HG02884 (cell line): ENCODE measurements at regions not wholly inside any gene's neighbourhood (a gene's known extent, or its start where the extent isn't known, plus 50 kb on each side); places are given as distances from the start of the nearest gene placed in this dataset.

Experiments
- ATAC-seq: cut with Tn5 transposase; IDR thresholded peaks from one replicate; pipeline ENCODE4 v1.9.1; 2021; ENCODE audit warnings: mild to moderate bottlenecking, moderate library complexity; ENCODE audit not compliant: unreplicated experiment

DNA sequence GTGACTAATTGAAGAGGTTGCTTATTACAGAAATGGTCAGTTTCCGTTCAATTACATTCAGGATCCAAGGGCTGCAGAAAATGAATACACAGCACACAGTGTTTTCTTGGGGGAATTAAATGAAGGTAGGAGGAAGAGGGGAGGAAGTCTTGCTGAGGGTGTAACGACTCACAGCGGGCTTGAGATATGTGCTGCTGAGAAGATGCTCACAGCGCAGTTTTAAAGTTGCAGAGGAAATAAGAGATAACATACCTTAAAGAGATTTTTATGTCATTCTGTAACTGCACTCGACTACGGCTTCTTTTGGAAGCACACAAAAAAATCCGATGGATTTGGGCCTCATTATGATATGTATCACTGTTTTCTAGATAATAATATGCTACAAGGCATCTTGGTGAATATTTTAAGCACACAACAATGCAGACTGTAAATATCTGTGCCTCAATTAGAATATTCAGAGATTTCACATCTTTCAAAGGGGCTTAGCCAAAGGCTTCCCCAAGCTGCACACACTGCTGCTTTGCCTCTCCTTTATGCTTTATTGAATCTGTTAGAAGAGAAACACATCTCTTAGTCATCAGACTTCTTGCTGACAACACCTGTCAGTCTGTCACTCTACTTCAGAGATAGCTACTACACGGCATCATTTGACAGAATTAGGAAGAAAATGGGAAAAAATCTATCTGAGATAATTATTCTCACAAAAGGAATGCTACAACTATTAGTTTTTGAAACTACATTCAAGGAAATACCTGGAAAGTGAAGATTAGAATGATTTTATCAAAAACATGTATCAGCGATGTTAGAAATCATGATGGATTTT lies 773.2 kb downstream of the OTOL1 start:
- ATAC-seq = no peak

DNA sequence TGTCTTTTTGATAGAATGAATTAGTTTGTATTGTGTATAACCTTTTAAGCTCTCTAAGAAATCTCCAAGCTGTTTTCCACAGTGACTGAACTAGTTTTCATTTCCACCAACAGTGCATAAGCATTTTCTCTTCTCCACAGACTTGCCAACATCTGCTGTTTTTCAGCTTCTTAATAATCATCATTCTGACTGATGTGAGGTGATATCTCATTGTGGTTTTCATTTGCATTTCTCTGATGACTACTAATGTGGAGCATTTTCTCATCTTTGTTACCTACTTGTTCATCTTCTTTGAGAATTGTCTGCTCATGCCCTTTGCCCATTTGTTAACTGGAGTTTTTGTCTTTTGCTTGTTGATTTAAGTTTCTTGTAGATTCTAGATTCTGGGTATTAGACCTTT lies 777.5 kb downstream of the OTOL1 start:
- no peak for ATAC-seq

DNA sequence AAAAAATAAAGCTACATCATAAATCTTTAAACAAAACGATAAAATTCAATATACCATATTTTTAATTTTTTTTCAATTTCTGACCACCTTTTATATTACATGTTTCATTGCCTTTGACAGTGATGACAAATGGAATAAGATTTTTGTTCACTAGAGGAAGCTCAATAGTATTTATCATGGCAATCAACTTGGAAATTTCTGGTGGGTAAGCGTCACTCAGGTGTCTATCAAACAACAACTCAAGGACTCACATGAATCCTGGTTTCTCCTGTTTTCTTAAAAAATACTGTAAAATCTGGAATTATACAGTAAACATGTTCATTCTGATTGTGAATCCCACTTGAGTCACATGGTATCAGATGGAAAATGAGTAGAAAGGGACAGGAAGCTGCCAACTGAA lies 782.2 kb downstream of the OTOL1 start:
- no peak for ATAC-seq

DNA sequence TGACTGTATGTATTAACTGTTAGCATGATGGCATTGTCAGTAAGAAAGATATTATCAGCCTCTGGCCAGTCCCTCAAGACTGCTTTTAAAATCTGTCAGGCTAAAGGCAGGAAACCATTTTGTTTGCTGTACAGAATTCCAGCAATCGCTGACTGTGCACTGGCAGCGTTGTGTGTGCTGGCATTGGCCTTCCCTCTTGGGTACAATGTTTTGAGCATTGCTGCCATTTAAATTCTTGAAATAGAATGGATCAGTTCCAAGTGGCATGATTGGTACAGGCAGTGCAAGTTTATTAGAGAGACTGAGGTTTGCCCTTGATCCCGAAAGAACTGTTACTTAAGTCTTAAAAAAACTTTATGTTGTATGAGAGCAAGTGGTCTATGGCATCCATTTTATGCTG lies 788.7 kb downstream of the OTOL1 start:
- no peak for ATAC-seq

DNA sequence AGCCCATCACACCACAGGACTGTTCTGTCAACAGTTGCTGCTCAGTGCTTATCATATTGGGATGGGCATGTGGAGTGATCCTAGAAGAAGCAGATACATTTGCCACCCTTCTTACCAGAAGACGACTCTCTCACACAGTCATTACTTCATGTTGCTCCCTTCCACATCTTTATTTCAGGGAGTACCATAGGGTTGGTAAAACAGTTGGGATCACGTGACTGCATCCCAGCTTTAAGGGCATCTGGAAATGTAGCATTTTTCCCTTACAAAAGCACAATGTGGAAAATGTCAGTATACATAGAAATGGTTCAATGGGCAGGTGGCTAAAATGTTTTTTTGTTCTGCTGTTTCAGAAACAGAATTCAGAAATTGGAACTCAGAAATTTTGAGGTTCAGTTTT lies 791.0 kb downstream of the OTOL1 start:
- no peak for ATAC-seq

DNA sequence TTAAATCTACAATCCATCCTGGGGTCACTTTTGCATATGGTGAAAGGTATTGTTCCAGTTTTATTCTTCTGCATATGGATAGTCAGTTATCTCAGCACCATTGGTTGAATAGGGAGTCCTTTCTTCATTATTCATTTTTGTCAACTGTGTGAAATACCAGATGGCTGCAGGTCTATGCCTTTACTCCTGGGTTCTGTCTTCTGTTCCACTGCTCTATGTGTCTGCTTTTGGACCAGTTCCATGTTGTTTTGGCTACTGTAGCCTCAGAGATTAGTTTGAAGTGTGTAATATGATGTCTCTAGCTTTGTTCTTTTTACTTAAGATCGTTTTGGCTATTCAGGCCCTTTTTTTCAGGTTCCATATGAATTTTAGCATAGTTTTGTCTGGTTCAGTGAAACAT lies 795.8 kb downstream of the OTOL1 start:
- no peak for ATAC-seq

DNA sequence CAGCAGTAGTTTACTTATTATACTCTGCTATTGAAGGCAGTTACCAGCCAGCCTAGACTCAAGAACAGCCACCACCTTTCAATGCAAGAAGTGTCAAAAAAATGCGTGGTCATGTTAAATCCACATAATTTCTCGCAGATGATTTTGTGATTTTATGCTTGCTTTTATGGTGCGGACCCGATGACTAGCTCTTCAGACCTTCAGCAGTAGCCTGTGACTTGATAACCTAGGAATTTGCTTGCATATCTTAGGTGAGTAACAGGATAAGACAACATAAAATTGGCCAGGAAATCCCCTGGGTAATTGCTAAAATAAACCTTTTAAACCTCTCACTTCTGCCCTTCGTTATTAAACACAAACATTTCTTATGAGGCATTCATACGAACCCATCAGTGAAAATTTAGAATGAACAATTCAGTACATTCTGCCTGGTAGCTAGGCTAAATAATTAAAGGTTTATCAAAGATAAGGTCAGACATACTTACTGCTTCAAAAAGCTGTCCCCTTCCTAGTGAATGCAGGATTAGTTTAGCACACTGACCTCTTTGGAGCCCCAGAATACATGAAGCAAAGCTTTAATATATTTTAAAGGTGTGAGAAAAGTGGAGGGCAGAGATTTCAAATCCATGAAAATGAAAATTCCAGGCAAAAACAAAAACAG lies 798.8 kb downstream of the OTOL1 start:
- ATAC-seq = no peak

DNA sequence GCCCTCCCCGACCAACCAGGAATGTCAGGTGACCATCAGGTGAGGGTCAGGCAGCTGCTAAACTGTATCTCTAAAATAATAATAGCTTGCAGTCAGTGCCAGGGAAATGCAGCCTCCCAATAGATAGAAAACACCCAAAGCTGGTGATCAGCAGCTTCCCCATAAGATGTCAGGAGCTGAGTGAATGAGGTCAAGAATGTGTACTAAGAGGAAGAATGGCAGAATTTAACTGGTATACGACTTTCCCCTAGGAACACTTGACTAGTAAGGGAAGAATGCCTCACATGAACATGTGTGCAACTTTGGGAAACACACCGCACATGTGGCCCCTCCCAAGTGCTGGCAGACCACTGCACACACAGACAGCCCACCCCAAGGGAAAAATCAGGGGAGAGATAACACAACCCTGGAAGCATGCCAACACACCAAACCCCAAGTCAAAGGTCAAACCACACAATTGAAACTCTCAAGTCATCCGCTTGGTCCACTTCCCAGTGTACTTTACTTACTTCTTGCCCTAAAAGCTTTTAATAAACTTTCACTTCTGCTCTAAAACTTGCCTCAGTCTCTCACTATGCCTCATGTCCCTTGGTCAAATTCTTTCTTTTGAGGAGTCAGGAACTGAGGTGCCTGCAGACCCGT lies 806.5 kb downstream of the OTOL1 start:
- no peak for ATAC-seq

DNA sequence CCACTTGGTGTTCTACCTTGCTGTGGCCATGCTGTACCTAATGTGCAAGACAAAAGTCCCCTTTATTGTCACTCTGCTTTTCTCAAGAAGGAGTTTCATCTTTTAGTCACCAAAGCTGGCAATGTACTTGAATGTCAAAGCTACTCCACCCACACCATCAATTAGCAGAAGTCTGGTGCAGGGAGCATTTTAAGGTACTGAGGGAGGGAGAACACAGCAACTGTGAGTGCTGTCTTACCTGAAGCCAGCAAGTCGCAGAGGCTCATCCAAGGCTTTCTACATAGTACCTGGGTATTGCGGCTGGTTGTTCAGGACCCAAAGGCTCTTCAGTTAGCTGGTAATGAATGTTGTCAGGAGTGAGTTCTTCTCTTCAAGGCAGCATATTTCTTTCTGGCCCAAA lies 820.4 kb downstream of the OTOL1 start:
- ATAC-seq = no peak

DNA sequence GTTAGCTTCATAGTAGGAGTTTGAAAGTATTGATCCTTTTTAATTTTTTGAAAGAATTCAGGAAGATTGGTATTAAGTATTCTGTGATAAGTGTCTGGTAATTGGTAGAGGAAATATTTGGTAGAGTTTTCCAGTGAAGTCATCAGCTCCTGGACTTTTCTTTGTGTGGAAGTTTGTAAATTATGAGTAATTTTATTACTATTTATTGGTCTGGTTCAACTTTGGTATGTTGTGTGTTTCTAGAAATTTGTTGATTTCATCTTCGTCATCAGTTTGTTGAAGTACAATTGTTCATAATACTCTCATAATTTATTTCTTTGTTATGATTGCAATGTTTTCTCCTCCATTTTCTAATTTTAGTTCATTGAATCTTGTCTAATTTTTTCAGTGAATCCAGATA lies 832.0 kb downstream of the OTOL1 start:
- ATAC-seq = no peak

DNA sequence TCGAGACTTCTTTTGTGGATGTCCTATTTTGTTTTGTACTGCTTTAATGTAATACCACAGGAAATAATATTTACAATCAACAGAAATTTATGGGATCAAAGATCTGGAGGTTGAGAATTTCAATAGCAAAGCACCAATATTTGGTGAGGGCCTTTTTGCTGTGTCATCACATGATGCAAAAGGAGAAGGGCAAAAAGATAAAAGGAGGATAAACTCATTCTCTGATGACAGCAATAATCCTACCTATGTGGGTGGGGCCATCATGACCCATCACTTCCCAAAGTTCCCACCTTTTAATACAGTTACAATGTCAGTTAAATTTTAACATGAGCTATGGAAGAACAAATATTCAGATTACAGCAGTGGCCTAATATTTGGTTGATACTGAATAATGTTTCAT lies 832.9 kb downstream of the OTOL1 start:
- no peak for ATAC-seq

DNA sequence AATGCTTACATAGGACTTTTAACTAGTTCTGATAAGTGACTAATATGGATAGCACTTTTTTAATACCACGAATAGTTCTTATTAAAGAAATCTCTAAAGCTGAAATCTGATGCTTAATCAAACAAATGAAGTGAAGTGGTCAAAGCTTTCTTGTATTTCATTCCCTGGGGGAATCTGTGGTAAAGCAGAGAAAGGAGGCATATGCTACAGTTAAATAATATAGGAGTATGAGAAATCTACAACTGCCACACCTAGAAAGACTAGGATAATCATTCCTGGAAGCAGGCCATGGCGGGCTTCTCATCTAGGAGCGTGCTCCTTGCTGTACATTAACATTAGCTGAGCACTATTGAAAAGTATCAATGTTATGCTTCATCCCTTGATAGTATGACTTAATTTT lies 835.7 kb downstream of the OTOL1 start:
- no peak for ATAC-seq

DNA sequence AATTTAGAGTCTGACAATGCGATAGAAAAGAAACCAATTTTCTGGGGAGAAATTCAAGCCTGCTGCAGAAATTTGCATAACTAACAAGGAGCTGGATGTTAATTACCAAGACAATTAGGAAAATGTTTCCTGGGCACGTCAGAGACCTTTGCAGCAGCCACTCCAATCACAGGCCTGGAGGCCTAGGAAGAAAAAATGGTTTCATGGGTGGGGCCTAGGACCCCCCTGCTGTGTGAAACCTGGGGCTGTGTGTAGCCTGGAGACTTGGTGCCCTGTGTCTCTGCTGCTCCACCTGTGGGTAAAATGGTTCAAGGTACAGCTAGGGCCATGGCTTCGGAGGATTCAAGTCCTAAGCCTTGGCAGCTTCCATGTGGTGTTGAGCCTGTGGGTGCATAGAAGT lies 837.9 kb downstream of the OTOL1 start:
- no peak for ATAC-seq

DNA sequence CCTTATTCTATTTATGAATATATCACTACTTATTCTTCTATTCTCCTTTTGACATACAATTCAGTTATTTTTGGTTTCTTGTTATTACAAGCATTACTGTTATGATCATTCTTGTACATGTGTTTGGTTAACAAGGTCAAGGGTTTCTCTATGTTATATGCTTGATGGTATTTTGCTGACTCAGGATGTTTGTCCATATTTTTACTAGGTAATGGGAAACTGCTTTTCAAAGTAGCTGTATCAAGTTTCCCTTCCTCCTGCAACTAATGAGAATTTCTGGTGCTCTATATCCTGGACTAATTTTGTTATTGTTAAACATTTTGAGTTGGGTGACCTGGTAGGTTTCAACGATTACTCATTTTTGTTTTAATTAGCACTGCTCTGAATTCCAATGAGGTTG lies 841.0 kb downstream of the OTOL1 start:
- no peak for ATAC-seq

DNA sequence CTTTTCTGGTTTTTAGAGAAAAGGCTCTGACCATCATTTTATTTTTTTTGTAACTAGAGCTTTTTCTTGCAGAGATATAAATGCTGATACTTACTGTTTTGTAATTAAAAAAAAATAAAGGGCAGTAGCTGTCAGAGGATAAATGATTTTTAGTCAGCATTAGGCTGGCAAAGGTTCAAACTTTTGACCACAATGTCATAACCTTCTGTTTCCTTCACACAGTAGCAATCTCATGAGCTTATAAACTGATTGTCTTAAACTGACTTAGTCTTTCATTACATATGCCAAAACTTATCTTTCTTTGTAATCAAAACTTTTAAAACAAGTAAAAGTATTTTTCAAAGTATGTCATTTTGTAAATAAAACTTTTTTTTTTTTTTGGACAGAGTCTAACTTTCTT lies 841.9 kb downstream of the OTOL1 start:
- ATAC-seq = no peak

DNA sequence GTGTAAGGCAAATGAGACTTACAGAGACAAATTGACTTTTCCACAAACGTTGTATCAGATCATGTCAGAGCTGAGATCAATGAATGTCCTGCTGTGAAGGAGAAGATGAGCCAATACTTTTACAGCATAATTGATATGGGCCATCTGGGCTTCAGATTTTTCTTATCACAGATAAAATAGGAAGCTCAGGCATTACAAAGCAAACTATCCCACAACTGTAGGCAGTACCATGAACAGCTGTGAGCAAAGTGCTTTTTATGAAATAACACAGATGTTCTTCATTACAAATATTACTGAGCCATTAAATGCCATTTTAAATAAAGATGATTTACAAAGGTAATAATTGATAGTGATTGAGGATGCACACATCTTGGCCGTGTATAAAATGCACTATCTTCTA lies 852.3 kb downstream of the OTOL1 start:
- ATAC-seq = no peak

DNA sequence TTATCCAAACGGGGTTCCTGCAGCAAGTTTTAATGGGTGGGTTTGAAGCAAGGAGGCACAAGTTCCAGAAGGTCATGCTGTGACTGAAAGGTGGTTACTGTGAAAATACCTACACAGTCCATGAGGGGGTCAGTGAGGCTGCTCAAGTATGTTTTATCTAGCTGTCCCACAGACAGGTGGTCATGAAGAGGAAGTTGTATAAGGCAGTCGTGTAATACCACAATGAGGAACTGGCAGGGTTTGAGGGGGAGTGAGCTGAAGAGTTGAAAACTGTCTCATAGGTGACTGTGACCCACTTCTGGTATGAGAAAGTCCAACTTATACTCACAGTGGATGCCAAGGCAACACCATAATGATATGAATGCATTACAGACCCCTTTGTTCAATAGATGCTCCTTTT lies 856.8 kb downstream of the OTOL1 start:
- no peak for ATAC-seq

DNA sequence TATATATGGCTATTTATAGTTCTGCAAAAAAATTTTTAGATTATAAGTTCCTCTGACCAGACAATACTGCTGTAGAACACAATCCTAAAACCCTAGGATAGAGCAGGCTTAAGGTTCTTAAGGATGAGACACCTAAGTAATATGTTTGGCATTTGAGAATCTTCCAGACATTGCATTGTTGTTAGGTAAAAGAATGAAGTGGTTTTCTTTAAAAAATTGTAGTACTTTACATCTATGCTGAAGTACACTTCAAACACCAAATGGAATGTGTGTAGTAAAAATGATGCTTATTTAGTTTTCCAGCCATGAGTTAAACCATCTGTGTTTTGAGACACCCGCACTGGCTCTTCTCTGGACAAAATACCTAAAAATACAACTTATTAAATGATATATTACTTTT lies 857.7 kb downstream of the OTOL1 start:
- no peak for ATAC-seq

DNA sequence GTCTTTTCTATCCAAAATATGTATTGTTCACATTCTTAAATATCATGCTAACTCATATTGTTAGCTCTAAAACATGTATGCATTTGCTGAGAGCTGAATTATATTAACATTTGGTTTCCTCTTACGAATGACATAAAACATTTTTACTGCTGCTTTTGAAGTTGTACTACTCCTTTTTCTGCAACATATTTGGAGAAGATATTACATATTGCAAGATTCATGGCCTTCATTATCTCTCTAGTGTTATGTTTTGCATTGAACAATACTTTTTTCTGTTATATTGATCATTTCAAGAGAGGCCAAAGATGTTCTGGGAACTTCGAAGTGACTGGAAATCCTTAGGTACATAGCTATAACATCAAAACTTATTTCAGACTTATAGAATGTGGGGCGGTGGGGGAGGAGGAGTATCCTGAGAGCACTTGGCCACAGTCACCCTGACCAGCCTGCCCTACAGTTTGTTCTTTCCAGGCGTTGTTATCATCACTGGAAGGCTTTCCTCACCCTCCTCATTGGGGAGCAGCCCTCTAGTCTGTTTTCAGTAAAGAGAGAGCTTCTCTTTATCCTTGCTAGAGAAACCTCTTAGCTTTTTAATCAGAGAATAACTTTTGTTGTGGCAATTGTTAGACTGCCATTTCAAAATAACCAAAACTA lies 868.6 kb downstream of the OTOL1 start:
- no peak for ATAC-seq

DNA sequence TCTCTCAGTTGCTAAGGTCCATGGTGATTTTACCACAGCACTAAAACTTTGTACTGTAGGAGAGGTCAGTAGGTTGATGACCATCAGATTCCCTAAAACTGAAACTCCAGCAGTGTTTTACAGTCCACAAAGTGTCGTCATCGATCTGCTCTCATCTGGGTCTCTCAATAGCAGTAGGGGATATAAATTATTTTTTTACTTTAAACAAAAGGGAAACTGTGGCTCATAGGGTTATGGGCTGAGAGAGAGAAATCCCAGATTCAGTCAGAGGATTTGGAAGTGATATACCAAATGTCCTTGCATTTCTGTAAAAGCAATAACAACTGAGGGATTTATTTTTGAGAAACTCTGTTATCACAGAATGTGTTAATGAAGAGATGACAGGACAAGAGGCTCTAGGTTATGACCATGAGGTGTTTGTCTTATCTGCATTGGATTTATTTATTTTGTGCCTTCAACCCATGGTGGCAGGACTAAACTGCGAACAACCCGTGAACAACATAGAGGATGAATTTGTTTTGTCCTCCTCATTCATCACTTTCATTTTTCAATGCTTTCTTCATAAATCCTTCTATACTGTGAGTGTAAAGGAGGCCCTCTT lies 869.7 kb downstream of the OTOL1 start:
- ATAC-seq = no peak
